ENCODE measurements at regions not wholly inside any gene's neighbourhood (a gene's known extent, or its start where the extent isn't known, plus 50 kb on each side); places are given as distances from the start of the nearest gene placed in this dataset.

- no peak for DNase-seq (ENCODE audit: low read depth)
- no peak for TF ChIP-seq CTCF (conservative IDR thresholded peaks at IDR 0.05; ENCODE audit: low read depth, low read length)
- no peak overlapping the region for H3K4me3 ChIP-seq (ENCODE audit: low read length)
Observed at GRCh38 chr1:221118176-221118937, 239.1 kb downstream of the HLX start.

DNA sequence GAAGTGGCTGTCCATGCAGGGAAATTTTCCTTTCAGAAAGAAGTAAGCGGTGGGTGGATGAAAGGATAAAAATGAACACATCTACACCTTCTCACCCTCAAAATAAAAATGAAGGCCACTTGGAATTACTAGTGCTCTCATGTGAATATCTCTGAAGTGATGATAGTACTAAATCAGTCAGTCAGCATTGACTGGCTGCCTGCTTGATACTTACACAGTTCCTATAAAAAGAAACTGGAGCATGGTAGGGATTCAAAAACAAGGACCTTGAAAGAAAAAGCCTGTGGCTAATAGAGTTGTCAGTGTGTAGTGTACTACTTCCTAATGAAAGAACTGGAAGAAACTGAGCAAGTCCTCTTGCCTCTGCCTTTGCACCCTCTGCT is 239.7 kb downstream of the HLX start:
- DNase-seq (ENCODE audit: low read depth) = no peak
- no peak overlapping the region for H3K4me3 ChIP-seq (ENCODE audit: low read length)
- no peak for TF ChIP-seq CTCF (conservative IDR thresholded peaks at IDR 0.05; ENCODE audit: low read depth, low read length)

DNA sequence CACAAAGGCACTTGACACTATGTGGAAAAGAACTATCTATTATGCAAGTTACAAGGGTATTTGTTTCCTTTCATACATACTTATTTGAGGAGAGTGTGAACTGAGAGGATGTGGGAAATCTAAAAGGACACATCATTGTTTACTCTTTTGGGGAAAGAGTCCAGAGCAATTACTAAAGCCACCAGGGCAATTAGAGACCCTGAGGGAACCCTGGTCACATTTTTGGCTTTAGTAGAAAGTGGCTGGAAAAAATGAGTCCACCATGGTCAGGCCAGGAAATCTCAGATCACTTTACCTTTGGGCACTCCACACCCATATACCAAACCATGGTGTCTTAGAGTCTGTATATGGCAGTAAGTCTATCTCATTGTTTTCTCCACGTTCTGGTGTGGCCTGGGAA is 243.3 kb downstream of the HLX start:
- TF ChIP-seq CTCF (conservative IDR thresholded peaks at IDR 0.05; ENCODE audit: low read depth, low read length) = no peak
- no peak for DNase-seq (ENCODE audit: low read depth)
- H3K4me3 ChIP-seq (ENCODE audit: low read length) = no peak overlapping the region

GRCh38 chr1:221125976-221126375 is 246.7 kb downstream of the HLX start:
- TF ChIP-seq CTCF (conservative IDR thresholded peaks at IDR 0.05; ENCODE audit: low read depth, low read length) = no peak
- H3K4me3 ChIP-seq (ENCODE audit: low read length) = no peak overlapping the region
- DNase-seq (ENCODE audit: low read depth) = no peak

- no peak overlapping the region for H3K4me3 ChIP-seq (ENCODE audit: low read length)
- TF ChIP-seq CTCF (conservative IDR thresholded peaks at IDR 0.05; ENCODE audit: low read depth, low read length) = no peak
- DNase-seq (ENCODE audit: low read depth) = no peak
Observed at GRCh38 chr1:221137666-221138065, 258.4 kb downstream of the HLX start.

DNA sequence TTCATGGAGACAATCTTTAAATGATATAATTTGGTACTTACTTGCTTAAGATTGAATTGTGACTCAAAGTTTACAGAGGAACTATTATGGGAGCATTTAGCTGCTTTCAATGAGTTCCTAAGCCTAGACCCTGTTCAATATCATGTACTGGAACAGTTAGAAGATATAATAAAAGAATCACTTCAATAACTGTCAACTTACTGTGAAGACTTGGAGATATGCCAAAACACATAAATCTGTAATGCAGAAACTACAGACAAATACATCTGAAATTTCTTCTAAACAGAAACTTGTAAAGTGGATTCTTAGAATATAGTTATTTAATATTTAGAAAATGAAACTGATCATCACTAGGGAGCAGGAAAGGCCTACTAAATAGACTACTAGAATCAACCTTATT is 259.3 kb downstream of the HLX start:
- no peak for TF ChIP-seq CTCF (conservative IDR thresholded peaks at IDR 0.05; ENCODE audit: low read depth, low read length)
- H3K4me3 ChIP-seq (ENCODE audit: low read length) = no peak overlapping the region
- DNase-seq (ENCODE audit: low read depth) = no peak

DNA sequence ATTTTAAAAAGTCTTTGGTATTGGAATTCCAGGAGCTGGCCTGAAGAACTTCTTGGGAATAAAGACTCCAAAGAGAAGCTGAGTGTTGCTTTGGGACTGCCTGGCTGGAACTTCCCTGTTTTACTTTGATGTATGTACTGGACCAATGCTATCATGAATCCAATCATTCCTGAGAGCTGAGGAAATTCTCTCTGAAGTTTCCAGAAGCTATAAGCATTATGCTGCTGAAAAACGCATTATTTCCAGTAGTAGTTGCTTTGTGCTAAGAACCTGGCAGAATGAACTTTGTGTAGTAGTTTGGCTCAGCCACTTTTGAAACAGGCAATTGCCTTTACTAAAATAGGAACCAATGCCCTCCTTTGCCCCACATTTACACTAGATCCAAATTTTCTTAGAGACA is 260.7 kb downstream of the HLX start:
- DNase-seq (ENCODE audit: low read depth) = no peak
- TF ChIP-seq CTCF (conservative IDR thresholded peaks at IDR 0.05; ENCODE audit: low read depth, low read length) = no peak

More for the DNA sequence above, 260.7 kb downstream of the HLX start:
- H3K4me3 ChIP-seq (ENCODE audit: low read length) = no peak overlapping the region

Data from retinal pigment epithelial cell (primary cell).